ENCODE measurements at regions not wholly inside any gene's neighbourhood (a gene's known extent, or its start where the extent isn't known, plus 50 kb on each side); places are given as distances from the start of the nearest gene placed in this dataset.

GRCh38 chr2:104582471-104582870 lies 271.4 kb upstream of the POU3F3 start:
- Histone ChIP-seq H3K27ac (no peak overlapping the region), H3K36me3 (ENCODE audit: insufficient read depth) (no peaks in the 10 kb centered on the region), H3K27me3 (ENCODE audit: insufficient read depth, low read depth) (no peaks in the 10 kb centered on the region), H3K4me2 (no peak overlapping the region), H3K4me3 (IDR thresholded peaks at IDR 0.05; ENCODE audit: insufficient read depth, low read depth, low read length) (no peak overlapping the region), H3K79me2 (ENCODE audit: insufficient read depth, low read depth) (no peaks in the 10 kb centered on the region), H3K9ac (no peak overlapping the region), H3K4me1 (ENCODE audit: low read depth, poor library complexity, severe bottlenecking) (peaks cover 6% of the 10 kb centered on the region), H2AFZ (ENCODE audit: low read depth) (no peak overlapping the region), H4K20me1 (ENCODE audit: insufficient read depth) (no peaks in the 10 kb centered on the region)
- no peak for TF ChIP-seq CTCF (conservative IDR thresholded peaks at IDR 0.05; ENCODE audit: low read depth, low read length)

GRCh38 chr2:104583811-104584210 lies 270.1 kb upstream of the POU3F3 start:
- Histone ChIP-seq H2AFZ (ENCODE audit: low read depth) (no peak overlapping the region), H3K27ac (no peak overlapping the region), H4K20me1 (ENCODE audit: insufficient read depth) (no peaks in the 10 kb centered on the region), H3K27me3 (ENCODE audit: insufficient read depth, low read depth) (no peaks in the 10 kb centered on the region), H3K4me2 (no peak overlapping the region), H3K36me3 (ENCODE audit: insufficient read depth) (no peaks in the 10 kb centered on the region), H3K9ac (no peak overlapping the region), H3K4me3 (IDR thresholded peaks at IDR 0.05; ENCODE audit: insufficient read depth, low read depth, low read length) (no peak overlapping the region), H3K79me2 (ENCODE audit: insufficient read depth, low read depth) (no peaks in the 10 kb centered on the region), H3K4me1 (ENCODE audit: low read depth, poor library complexity, severe bottlenecking) (no peaks in the 10 kb centered on the region)
- TF ChIP-seq CTCF (conservative IDR thresholded peaks at IDR 0.05; ENCODE audit: low read depth, low read length), result no peak

GRCh38 chr2:104584393-104584792 lies 269.5 kb upstream of the POU3F3 start:
- Histone ChIP-seq H3K27ac (no peak overlapping the region), H3K79me2 (ENCODE audit: insufficient read depth, low read depth) (no peaks in the 10 kb centered on the region), H3K27me3 (ENCODE audit: insufficient read depth, low read depth) (no peaks in the 10 kb centered on the region), H3K4me2 (no peak overlapping the region), H3K9ac (no peak overlapping the region), H3K36me3 (ENCODE audit: insufficient read depth) (no peaks in the 10 kb centered on the region), H4K20me1 (ENCODE audit: insufficient read depth) (no peaks in the 10 kb centered on the region), H3K4me3 (IDR thresholded peaks at IDR 0.05; ENCODE audit: insufficient read depth, low read depth, low read length) (no peak overlapping the region), H3K4me1 (ENCODE audit: low read depth, poor library complexity, severe bottlenecking) (no peaks in the 10 kb centered on the region), H2AFZ (ENCODE audit: low read depth) (no peak overlapping the region)
- TF ChIP-seq CTCF (conservative IDR thresholded peaks at IDR 0.05; ENCODE audit: low read depth, low read length), result no peak

- TF ChIP-seq CTCF (conservative IDR thresholded peaks at IDR 0.05; ENCODE audit: low read depth, low read length), result no peak
- Histone ChIP-seq H4K20me1 (ENCODE audit: insufficient read depth) (no peaks in the 10 kb centered on the region), H3K36me3 (ENCODE audit: insufficient read depth) (no peaks in the 10 kb centered on the region), H3K4me2 (no peak overlapping the region), H3K79me2 (ENCODE audit: insufficient read depth, low read depth) (no peaks in the 10 kb centered on the region), H3K9ac (no peak overlapping the region), H3K27ac (no peak overlapping the region), H3K27me3 (ENCODE audit: insufficient read depth, low read depth) (no peaks in the 10 kb centered on the region), H3K4me3 (IDR thresholded peaks at IDR 0.05; ENCODE audit: insufficient read depth, low read depth, low read length) (no peak overlapping the region), H3K4me1 (ENCODE audit: low read depth, poor library complexity, severe bottlenecking) (peaks cover 12% of the 10 kb centered on the region), H2AFZ (ENCODE audit: low read depth) (no peak overlapping the region)
Measured at GRCh38 chr2:104595576-104595975, 258.3 kb upstream of the POU3F3 start.
